ENCODE measurements at regions not wholly inside any gene's neighbourhood (a gene's known extent, or its start where the extent isn't known, plus 50 kb on each side); places are given as distances from the start of the nearest gene placed in this dataset.
"Not testable (repeated sequence)": the region's sequence is repeated elsewhere in the genome, so short reads cannot be mapped to it uniquely, and the experiment has no call there.

DNA sequence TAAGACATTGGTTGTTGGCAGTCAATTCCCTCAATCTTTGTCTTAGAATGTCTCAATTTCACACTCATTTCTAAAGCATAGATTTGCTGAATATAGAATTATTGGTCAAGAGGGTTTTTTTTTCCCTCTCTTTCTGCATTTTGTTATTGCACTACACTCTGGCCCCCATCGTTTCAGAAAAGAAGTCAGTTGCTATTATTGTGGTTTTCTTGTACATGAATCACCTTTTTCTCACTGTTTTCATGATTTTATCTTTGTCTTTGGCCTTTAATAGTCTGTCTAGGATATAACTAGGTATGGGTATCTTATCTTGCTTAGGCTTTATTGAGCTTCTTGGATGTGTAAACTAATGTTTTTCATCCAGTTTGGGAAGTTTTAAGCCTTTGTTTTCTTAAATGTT, 194.3 kb upstream of the DAAM1 start:
- FAIRE-seq (no peak), DNase-seq (ENCODE audit: insufficient read length, low spot score) (no peak)
- no peak for TF ChIP-seq POLR2AphosphoS5 (IDR thresholded peaks at IDR 0.05; ENCODE audit: low read depth, low read length)
- no peak for TF ChIP-seq SPI1 (IDR thresholded peaks at IDR 0.05; ENCODE audit: low read depth, low read length)
- TF ChIP-seq POLR2A (IDR thresholded peaks at IDR 0.05; ENCODE audit: low read depth, low read length) = no peak
- TF ChIP-seq POU2F2 (IDR thresholded peaks at IDR 0.05; ENCODE audit: low read depth, low read length) = no peak
- no peak for TF ChIP-seq TAF1 (IDR thresholded peaks at IDR 0.05; ENCODE audit: low read depth, low read length)
- no peak for TF ChIP-seq PAX5 (IDR thresholded peaks at IDR 0.05; ENCODE audit: insufficient read depth, low read length, severe bottlenecking)

DNA sequence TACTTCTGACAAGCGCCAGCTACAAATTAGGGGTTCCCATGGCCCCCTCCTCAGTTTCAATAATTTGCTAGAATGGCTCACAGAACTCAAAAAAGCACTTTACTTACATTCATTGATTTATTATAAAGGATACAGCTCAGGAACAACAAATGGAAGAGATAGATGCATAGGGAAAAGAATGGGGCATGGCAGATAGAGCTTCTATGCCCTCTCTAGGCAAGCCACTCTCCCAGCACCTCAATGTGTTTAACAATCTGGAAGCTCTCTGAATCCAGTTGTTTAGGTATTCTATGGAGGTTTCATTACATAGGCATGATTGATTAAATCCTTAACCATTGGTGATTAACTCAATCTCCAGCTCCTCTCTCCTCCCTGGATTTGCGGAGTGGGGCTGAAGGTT, 184.5 kb upstream of the DAAM1 start:
- TF ChIP-seq TAF1 (IDR thresholded peaks at IDR 0.05; ENCODE audit: low read depth, low read length) = no peak
- TF ChIP-seq POLR2A (IDR thresholded peaks at IDR 0.05; ENCODE audit: low read depth, low read length) = no peak
- TF ChIP-seq POU2F2 (IDR thresholded peaks at IDR 0.05; ENCODE audit: low read depth, low read length) = no peak
- TF ChIP-seq POLR2AphosphoS5 (IDR thresholded peaks at IDR 0.05; ENCODE audit: low read depth, low read length) = no peak
- TF ChIP-seq SPI1 (IDR thresholded peaks at IDR 0.05; ENCODE audit: low read depth, low read length) = no peak
- TF ChIP-seq PAX5 (IDR thresholded peaks at IDR 0.05; ENCODE audit: insufficient read depth, low read length, severe bottlenecking) = no peak
- FAIRE-seq (no peak), DNase-seq (ENCODE audit: insufficient read length, low spot score) (no peak)

DNA sequence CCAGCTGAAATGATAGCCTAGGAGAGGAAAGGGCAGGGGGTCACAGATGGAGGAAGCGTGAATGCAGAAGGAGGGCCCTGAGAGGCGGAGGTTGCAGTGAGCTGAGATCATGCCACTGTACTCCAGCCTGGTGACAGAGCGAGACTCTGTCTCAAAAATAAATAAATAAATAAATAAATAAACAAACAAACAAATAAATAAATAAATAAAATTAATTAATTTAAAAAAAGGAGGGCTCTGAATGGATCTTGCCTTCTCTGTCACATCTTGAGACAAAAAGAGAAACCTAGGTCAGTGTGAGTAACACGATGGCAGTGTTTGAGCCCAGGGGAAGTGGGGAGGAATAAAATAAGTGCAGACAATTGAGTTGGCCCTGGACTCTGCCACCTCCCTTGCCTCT, 182.3 kb upstream of the DAAM1 start:
- FAIRE-seq; DNase-seq (ENCODE audit: insufficient read length, low spot score): not testable (repeated sequence)

DNA sequence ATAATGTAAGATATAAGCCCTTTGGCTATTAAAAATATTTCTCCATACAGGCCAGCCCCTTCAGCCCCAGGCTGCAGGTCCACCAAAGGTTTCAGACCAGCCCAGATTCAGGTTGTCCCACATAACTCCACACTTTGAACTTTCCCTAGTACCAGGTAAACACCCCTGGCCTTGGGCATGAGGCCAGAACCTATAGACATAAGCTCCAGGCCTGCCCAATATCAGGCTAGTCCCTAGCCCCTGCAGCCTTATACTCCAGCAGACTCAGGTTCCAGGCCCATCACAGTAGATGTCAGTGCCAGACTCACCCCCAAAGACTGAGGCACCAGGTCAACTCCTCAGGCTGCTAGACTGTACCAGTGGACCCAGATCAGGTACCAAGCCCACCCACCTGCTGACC, 178.5 kb upstream of the DAAM1 start:
- FAIRE-seq (no peak), DNase-seq (ENCODE audit: insufficient read length, low spot score) (no peak)
- TF ChIP-seq SPI1 (IDR thresholded peaks at IDR 0.05; ENCODE audit: low read depth, low read length) (no peak), POLR2AphosphoS5 (IDR thresholded peaks at IDR 0.05; ENCODE audit: low read depth, low read length) (no peak), TAF1 (IDR thresholded peaks at IDR 0.05; ENCODE audit: low read depth, low read length) (no peak), POLR2A (IDR thresholded peaks at IDR 0.05; ENCODE audit: low read depth, low read length) (no peak), POU2F2 (IDR thresholded peaks at IDR 0.05; ENCODE audit: low read depth, low read length) (no peak), PAX5 (IDR thresholded peaks at IDR 0.05; ENCODE audit: insufficient read depth, low read length, severe bottlenecking) (no peak)

DNA sequence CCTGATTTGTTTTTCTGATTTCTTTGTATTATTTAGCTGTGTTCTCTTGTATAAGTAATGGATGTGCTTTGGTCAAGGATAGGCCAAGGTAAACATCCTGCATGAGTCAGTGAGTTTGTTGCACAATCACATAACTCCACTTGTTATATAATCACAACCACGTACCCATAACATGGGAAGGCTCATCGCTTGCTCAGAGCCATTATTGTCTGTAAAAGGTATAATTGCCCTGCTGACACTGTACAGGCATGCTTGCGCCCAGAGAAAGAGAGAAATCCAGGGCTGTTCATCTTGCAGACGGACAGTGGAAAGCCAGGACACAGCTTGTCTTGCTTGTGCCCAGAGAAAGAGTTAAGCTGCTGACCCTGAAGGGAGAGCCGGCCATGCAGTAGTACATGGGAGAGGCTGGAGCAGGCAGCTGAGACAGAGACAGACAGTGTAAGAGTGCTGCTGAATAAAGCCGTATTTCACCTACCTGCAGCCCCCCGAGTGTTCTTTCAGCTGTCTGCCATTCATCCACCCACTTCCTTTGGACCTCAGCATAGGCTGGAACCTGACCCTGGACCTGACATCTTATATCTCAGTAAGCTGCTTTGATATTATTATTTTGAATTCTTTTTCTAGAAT, 174.7 kb upstream of the DAAM1 start:
- TF ChIP-seq PAX5 (IDR thresholded peaks at IDR 0.05; ENCODE audit: insufficient read depth, low read length, severe bottlenecking) (no peak), POLR2A (IDR thresholded peaks at IDR 0.05; ENCODE audit: low read depth, low read length) (no peak), SPI1 (IDR thresholded peaks at IDR 0.05; ENCODE audit: low read depth, low read length) (no peak), POU2F2 (IDR thresholded peaks at IDR 0.05; ENCODE audit: low read depth, low read length) (no peak), TAF1 (IDR thresholded peaks at IDR 0.05; ENCODE audit: low read depth, low read length) (no peak), POLR2AphosphoS5 (IDR thresholded peaks at IDR 0.05; ENCODE audit: low read depth, low read length) (no peak)
- DNase-seq (ENCODE audit: insufficient read length, low spot score) (no peak), FAIRE-seq (peak; percentile 5)

DNA sequence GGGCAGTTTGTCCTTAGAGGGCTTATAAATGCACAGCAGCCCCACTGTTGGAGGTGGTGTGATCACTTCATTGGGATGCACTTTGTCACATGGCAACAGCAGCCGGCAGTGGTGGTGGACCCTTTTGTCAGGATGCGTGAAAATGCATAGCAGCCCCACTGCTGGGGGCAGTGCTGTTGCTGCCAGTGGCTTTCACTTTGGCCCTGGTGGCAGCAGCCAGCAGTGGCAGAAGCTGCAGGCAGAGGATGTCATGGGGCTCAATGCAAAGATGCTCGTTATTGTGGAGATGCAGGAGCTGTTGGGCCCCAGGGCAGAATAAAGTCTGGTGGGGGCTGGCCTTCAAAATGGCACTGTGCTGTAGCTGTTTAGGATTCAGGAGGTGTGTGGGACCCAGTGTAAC, 173.0 kb upstream of the DAAM1 start:
- FAIRE-seq = no peak
- TF ChIP-seq PAX5 (IDR thresholded peaks at IDR 0.05; ENCODE audit: insufficient read depth, low read length, severe bottlenecking) (no peak), POLR2AphosphoS5 (IDR thresholded peaks at IDR 0.05; ENCODE audit: low read depth, low read length) (no peak), POLR2A (IDR thresholded peaks at IDR 0.05; ENCODE audit: low read depth, low read length) (no peak), POU2F2 (IDR thresholded peaks at IDR 0.05; ENCODE audit: low read depth, low read length) (no peak), TAF1 (IDR thresholded peaks at IDR 0.05; ENCODE audit: low read depth, low read length) (no peak), SPI1 (IDR thresholded peaks at IDR 0.05; ENCODE audit: low read depth, low read length) (no peak)
- no peak for DNase-seq (ENCODE audit: insufficient read length, low spot score)

DNA sequence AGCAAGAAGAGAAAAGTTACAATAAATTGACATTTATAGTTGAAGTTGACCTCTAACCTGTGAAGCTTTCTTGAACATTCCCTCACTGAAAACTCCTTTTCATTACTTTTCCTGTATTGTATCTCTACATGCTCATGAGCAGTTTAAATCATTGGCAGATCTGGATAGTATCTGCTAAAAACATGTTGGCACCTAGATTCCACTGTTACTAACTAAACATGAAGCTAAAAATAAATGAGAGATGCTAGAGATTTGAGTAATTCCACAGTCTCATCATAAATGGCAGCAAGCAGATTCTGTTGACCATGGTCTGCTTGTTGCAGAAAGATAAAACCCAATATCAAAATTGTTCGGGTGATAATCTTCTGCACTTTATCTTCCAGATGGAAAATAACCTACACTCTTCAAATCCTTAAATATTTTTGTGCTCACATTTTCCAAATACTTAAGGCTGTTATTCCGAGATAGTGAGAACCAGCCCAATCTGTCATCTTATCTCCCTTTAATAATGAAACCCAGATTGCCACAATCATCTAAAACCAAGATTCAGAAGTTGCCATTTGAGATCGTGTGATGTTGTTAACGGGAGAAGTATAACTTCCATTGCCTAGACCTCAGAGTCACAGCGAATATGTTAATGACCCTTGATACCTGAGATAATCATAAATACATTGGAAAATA, 171.0 kb upstream of the DAAM1 start:
- no peak for TF ChIP-seq PAX5 (IDR thresholded peaks at IDR 0.05; ENCODE audit: insufficient read depth, low read length, severe bottlenecking)
- no peak for TF ChIP-seq TAF1 (IDR thresholded peaks at IDR 0.05; ENCODE audit: low read depth, low read length)
- no peak for TF ChIP-seq POU2F2 (IDR thresholded peaks at IDR 0.05; ENCODE audit: low read depth, low read length)
- TF ChIP-seq SPI1 (IDR thresholded peaks at IDR 0.05; ENCODE audit: low read depth, low read length) = no peak
- no peak for TF ChIP-seq POLR2A (IDR thresholded peaks at IDR 0.05; ENCODE audit: low read depth, low read length)
- TF ChIP-seq POLR2AphosphoS5 (IDR thresholded peaks at IDR 0.05; ENCODE audit: low read depth, low read length) = no peak
- DNase-seq (ENCODE audit: insufficient read length, low spot score) (no peak), FAIRE-seq (no peak)

DNA sequence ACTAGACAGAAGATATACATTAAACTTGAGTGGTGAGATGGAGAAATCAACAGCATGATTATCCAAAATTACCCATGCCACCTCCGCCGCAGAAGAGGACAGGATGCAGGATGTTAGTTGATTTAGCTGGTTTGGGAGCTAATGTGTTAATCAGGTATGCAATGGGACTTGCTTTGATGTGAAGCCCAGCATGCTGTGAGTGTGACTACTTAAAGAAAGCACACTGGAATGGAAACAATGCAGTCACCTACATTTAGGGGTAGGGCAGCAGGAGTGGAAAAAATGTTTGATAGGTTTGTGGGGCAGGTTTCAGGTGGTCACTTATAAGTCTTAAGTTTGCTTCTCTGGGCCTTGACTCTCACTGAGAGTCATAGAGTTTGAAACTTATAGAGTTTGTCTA, 170.0 kb upstream of the DAAM1 start:
- DNase-seq (ENCODE audit: insufficient read length, low spot score) (no peak), FAIRE-seq (no peak)
- TF ChIP-seq POU2F2 (IDR thresholded peaks at IDR 0.05; ENCODE audit: low read depth, low read length) (no peak), TAF1 (IDR thresholded peaks at IDR 0.05; ENCODE audit: low read depth, low read length) (no peak), PAX5 (IDR thresholded peaks at IDR 0.05; ENCODE audit: insufficient read depth, low read length, severe bottlenecking) (no peak)

DNA sequence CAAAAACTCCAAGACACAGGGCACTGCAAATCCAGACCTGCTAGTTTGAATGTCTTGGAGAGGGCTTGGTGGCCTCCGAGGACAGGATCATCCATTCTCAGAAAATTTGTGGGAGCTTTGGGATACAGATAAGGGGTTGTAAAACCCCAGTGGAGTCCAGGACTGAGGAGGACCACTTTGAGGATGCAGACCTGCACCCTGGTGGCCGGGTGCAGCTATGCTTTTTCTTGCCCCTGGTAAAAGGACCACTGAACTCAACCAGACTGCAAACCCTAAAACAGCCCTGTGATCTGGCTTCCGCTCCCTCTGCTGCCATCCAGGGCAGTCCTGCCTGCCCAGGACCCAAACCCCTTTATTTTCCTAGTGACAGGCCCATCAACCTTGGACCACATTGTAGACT, 169.5 kb upstream of the DAAM1 start:
- TF ChIP-seq POLR2AphosphoS5 (IDR thresholded peaks at IDR 0.05; ENCODE audit: low read depth, low read length) (no peak), SPI1 (IDR thresholded peaks at IDR 0.05; ENCODE audit: low read depth, low read length) (no peak), TAF1 (IDR thresholded peaks at IDR 0.05; ENCODE audit: low read depth, low read length) (no peak), POU2F2 (IDR thresholded peaks at IDR 0.05; ENCODE audit: low read depth, low read length) (no peak), PAX5 (IDR thresholded peaks at IDR 0.05; ENCODE audit: insufficient read depth, low read length, severe bottlenecking) (no peak), POLR2A (IDR thresholded peaks at IDR 0.05; ENCODE audit: low read depth, low read length) (no peak)
- FAIRE-seq (no peak), DNase-seq (ENCODE audit: insufficient read length, low spot score) (no peak)

DNA sequence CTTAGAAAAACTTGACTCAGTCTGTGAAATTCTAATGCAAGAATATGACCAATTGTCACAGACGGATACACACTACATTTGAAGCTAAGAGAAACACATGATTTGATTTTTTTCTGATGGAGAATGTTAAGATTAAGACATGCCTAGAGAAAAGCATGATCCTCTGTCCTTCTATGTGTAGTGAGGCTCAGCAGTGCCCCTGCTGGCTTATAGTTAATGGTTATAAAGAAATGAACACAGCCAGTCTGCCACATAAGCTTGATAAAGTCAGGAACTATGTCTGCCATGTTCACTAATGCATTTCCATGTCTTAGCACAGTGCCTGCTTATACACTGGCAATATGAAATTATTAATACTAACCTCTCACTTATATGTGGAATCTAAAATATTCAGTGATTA, 168.1 kb upstream of the DAAM1 start:
- TF ChIP-seq POU2F2 (IDR thresholded peaks at IDR 0.05; ENCODE audit: low read depth, low read length) (no peak), POLR2AphosphoS5 (IDR thresholded peaks at IDR 0.05; ENCODE audit: low read depth, low read length) (no peak), TAF1 (IDR thresholded peaks at IDR 0.05; ENCODE audit: low read depth, low read length) (no peak), SPI1 (IDR thresholded peaks at IDR 0.05; ENCODE audit: low read depth, low read length) (no peak), PAX5 (IDR thresholded peaks at IDR 0.05; ENCODE audit: insufficient read depth, low read length, severe bottlenecking) (no peak), POLR2A (IDR thresholded peaks at IDR 0.05; ENCODE audit: low read depth, low read length) (no peak)
- FAIRE-seq (peak; percentile 56), DNase-seq (ENCODE audit: insufficient read length, low spot score) (no peak)
